ENCODE measurements at regions not wholly inside any gene's neighbourhood (a gene's known extent, or its start where the extent isn't known, plus 50 kb on each side); places are given as distances from the start of the nearest gene placed in this dataset.

DNA sequence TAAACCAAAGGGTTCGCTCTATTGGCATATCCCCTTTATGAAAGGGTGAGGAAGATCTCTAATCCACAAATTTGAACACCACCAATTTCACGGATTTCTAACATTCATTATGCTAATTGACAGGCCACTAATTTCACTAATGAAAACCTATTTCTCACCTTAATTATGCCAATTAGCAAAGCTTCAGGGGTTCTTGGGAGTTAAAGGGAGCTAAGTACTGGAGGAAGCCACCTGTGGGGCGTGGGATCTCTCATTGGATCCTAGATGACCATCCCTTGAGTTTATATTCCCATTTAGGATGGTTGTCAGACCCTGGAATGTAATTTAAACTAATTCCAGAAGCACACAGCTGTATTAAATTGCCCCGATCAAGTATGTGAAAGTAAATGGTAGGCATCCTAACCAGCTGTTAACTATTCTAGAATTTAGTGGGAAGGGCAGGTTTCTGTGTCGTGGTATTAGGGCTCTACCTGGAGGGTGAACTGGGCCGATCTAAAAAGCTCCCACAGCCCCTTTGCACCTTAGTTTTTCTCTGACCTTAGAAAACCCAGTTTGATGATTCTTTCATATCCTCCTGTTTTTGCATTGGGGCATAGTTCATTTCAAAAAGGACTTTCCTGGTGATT, 77.1 kb downstream of the C9orf152 start:
- no peak for TF ChIP-seq TP53 (CRISPR knock-in tag; IDR thresholded peaks at IDR 0.05)
- TF ChIP-seq, protein P1, sequence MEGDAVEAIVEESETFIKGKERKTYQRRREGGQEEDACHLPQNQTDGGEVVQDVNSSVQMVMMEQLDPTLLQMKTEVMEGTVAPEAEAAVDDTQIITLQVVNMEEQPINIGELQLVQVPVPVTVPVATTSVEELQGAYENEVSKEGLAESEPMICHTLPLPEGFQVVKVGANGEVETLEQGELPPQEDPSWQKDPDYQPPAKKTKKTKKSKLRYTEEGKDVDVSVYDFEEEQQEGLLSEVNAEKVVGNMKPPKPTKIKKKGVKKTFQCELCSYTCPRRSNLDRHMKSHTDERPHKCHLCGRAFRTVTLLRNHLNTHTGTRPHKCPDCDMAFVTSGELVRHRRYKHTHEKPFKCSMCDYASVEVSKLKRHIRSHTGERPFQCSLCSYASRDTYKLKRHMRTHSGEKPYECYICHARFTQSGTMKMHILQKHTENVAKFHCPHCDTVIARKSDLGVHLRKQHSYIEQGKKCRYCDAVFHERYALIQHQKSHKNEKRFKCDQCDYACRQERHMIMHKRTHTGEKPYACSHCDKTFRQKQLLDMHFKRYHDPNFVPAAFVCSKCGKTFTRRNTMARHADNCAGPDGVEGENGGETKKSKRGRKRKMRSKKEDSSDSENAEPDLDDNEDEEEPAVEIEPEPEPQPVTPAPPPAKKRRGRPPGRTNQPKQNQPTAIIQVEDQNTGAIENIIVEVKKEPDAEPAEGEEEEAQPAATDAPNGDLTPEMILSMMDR (IDR thresholded peaks at IDR 0.05): no peak
- TF ChIP-seq CBX2 (IDR thresholded peaks at IDR 0.05; ENCODE audit: borderline replicate concordance, low read depth): no peak
- TF ChIP-seq, protein P2, sequence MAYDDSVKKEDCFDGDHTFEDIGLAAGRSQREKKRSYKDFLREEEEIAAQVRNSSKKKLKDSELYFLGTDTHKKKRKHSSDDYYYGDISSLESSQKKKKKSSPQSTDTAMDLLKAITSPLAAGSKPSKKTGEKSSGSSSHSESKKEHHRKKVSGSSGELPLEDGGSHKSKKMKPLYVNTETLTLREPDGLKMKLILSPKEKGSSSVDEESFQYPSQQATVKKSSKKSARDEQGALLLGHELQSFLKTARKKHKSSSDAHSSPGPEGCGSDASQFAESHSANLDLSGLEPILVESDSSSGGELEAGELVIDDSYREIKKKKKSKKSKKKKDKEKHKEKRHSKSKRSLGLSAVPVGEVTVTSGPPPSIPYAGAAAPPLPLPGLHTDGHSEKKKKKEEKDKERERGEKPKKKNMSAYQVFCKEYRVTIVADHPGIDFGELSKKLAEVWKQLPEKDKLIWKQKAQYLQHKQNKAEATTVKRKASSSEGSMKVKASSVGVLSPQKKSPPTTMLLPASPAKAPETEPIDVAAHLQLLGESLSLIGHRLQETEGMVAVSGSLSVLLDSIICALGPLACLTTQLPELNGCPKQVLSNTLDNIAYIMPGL (CRISPR knock-in tag; IDR thresholded peaks at IDR 0.05; ENCODE audit: borderline replicate concordance): no peak
- no peak for TF ChIP-seq MYC (IDR thresholded peaks at IDR 0.05; ENCODE audit: borderline replicate concordance, low read length)
- no peak for TF ChIP-seq POLR2AphosphoS2 (conservative IDR thresholded peaks at IDR 0.05; ENCODE audit: low read length)
- TF ChIP-seq, protein P3, sequence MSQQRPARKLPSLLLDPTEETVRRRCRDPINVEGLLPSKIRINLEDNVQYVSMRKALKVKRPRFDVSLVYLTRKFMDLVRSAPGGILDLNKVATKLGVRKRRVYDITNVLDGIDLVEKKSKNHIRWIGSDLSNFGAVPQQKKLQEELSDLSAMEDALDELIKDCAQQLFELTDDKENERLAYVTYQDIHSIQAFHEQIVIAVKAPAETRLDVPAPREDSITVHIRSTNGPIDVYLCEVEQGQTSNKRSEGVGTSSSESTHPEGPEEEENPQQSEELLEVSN (IDR thresholded peaks at IDR 0.05; ENCODE audit: borderline replicate concordance, low read depth): no peak
- no peak for TF ChIP-seq GATA3 (IDR thresholded peaks at IDR 0.05; ENCODE audit: borderline replicate concordance)
- TF ChIP-seq, protein P4, sequence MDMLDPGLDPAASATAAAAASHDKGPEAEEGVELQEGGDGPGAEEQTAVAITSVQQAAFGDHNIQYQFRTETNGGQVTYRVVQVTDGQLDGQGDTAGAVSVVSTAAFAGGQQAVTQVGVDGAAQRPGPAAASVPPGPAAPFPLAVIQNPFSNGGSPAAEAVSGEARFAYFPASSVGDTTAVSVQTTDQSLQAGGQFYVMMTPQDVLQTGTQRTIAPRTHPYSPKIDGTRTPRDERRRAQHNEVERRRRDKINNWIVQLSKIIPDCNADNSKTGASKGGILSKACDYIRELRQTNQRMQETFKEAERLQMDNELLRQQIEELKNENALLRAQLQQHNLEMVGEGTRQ (IDR thresholded peaks at IDR 0.05): no peak
- no peak for TF ChIP-seq KDM1A (IDR thresholded peaks at IDR 0.05; ENCODE audit: low read depth)
- no peak for TF ChIP-seq RFX5 (IDR thresholded peaks at IDR 0.05)
- TF ChIP-seq POLR2A (IDR thresholded peaks at IDR 0.05; ENCODE audit: low read length): no peak
- no peak for TF ChIP-seq CHD2 (IDR thresholded peaks at IDR 0.05; ENCODE audit: low read length, partially characterized antibody)

Data from A549 (cell line).